ENCODE measurements at regions not wholly inside any gene's neighbourhood (a gene's known extent, or its start where the extent isn't known, plus 50 kb on each side); places are given as distances from the start of the nearest gene placed in this dataset.
A peak's percentile ranks its signal among the peaks of the same experiment; 100 is the strongest.

- no peak for DNase-seq (ENCODE audit: low spot score)
These were observed 109.7 kb upstream of the GADL1 start for GRCh38 chr3:31004025-31004678.

GRCh38 chr3:31008994-31009393 is 114.5 kb upstream of the GADL1 start:
- DNase-seq (ENCODE audit: low spot score) = no peak

GRCh38 chr3:31009881-31010280 is 115.4 kb upstream of the GADL1 start:
- peak; percentile 52 for DNase-seq (ENCODE audit: low spot score)

GRCh38 chr3:31010491-31010890 is 116.0 kb upstream of the GADL1 start:
- no peak for DNase-seq (ENCODE audit: low spot score)

GRCh38 chr3:31011380-31011779 is 116.9 kb upstream of the GADL1 start:
- no peak for DNase-seq (ENCODE audit: low spot score)

- DNase-seq (ENCODE audit: low spot score) = no peak
These were observed 118.6 kb upstream of the GADL1 start for GRCh38 chr3:31013090-31013489.

GRCh38 chr3:31013843-31014242 is 119.4 kb upstream of the GADL1 start:
- DNase-seq (ENCODE audit: low spot score) = no peak

- no peak for DNase-seq (ENCODE audit: low spot score)
These were observed 120.0 kb upstream of the GADL1 start for GRCh38 chr3:31014317-31015040.

GRCh38 chr3:31016196-31016595 is 121.7 kb upstream of the GADL1 start:
- no peak for DNase-seq (ENCODE audit: low spot score)

- DNase-seq (ENCODE audit: low spot score) = no peak
These were observed 128.3 kb upstream of the GADL1 start for GRCh38 chr3:31022716-31023115.

- DNase-seq (ENCODE audit: low spot score) = no peak
These were observed 131.1 kb upstream of the GADL1 start for GRCh38 chr3:31025541-31025940.

GRCh38 chr3:31027191-31027761 is 132.8 kb upstream of the GADL1 start:
- no peak for DNase-seq (ENCODE audit: low spot score)

GRCh38 chr3:31027914-31028313 is 133.5 kb upstream of the GADL1 start:
- no peak for DNase-seq (ENCODE audit: low spot score)

- no peak for DNase-seq (ENCODE audit: low spot score)
These were observed 134.3 kb upstream of the GADL1 start for GRCh38 chr3:31028766-31029165.

- DNase-seq (ENCODE audit: low spot score) = no peak
These were observed 135.2 kb upstream of the GADL1 start for GRCh38 chr3:31029706-31030105.

GRCh38 chr3:31035681-31036080 is 141.2 kb upstream of the GADL1 start:
- no peak for DNase-seq (ENCODE audit: low spot score)

- DNase-seq (ENCODE audit: low spot score) = no peak
These were observed 143.8 kb upstream of the GADL1 start for GRCh38 chr3:31038086-31038739.

GRCh38 chr3:31039145-31039544 is 144.7 kb upstream of the GADL1 start:
- no peak for DNase-seq (ENCODE audit: low spot score)

GRCh38 chr3:31041161-31041978 is 146.9 kb upstream of the GADL1 start:
- peak; percentile 71 for DNase-seq (ENCODE audit: low spot score)

- no peak for DNase-seq (ENCODE audit: low spot score)
These were observed 148.8 kb upstream of the GADL1 start for GRCh38 chr3:31043184-31043819.

- no peak for DNase-seq (ENCODE audit: low spot score)
These were observed 153.2 kb upstream of the GADL1 start for GRCh38 chr3:31047673-31048072.

GRCh38 chr3:31048143-31048542 is 153.7 kb upstream of the GADL1 start:
- no peak for DNase-seq (ENCODE audit: low spot score)
